MCF 10A (cell line): ENCODE measurements at regions not wholly inside any gene's neighbourhood (a gene's known extent, or its start where the extent isn't known, plus 50 kb on each side); places are given as distances from the start of the nearest gene placed in this dataset.

Experiments used
- BruUV-seq: library from RNA; stranded (reverse); fragments of 400-500 nt; replicated peaks from 2 replicates; lab custom pipeline; 2021; lab: Mats Ljungman, UMichigan
- CTCF ChIA-PET: fragments of 300-600 bp; sonication (Branson Sonifier 250); formaldehyde crosslinking; extraction: SDS; loops from one replicate; lab custom pipeline; 2021; ENCODE audit warnings: antibody characterized with exemption, inconsistent platforms; lab: Yijun Ruan, JAX
- POLR2A ChIA-PET: fragments of 300-600, 350-650 bp; sonication (Branson Sonifier 250); formaldehyde crosslinking; extraction: SDS; loops from one replicate; lab custom pipeline; 2020; ENCODE audit warnings: antibody characterized with exemption, inconsistent platforms; lab: Yijun Ruan, JAX
- DNase-seq: peaks from one replicate; pipeline ENCODE4 v3.0.0-alpha.2; 2018; ENCODE audit not compliant: unreplicated experiment
- H3K27ac Mint-ChIP-seq: one replicate; pipeline ENCODE4 v1.8.0; 2022; ENCODE audit warnings: mild to moderate bottlenecking, low read depth, mixed read lengths; ENCODE audit not compliant: unreplicated experiment
- H3K27me3 Mint-ChIP-seq: one replicate; pipeline ENCODE4 v1.8.0; 2022; ENCODE audit warnings: mixed read lengths; ENCODE audit not compliant: insufficient read depth, unreplicated experiment
- H3K36me3 Mint-ChIP-seq: one replicate; pipeline ENCODE4 v1.8.0; 2022; ENCODE audit warnings: mild to moderate bottlenecking, moderate library complexity, mixed read lengths; ENCODE audit not compliant: insufficient read depth, unreplicated experiment
- H3K4me1 Mint-ChIP-seq: one replicate; pipeline ENCODE4 v1.8.0; 2022; ENCODE audit warnings: mixed read lengths; ENCODE audit not compliant: insufficient read depth, unreplicated experiment
- H3K4me3 Mint-ChIP-seq: one replicate; pipeline ENCODE4 v1.8.0; 2022; ENCODE audit warnings: mild to moderate bottlenecking, moderate library complexity, mixed read lengths; ENCODE audit not compliant: unreplicated experiment
- H3K9me3 Mint-ChIP-seq: one replicate; pipeline ENCODE4 v1.8.0; 2022; ENCODE audit warnings: mixed read lengths; ENCODE audit not compliant: unreplicated experiment
- intact Hi-C: fragments of 100-400 bp; cut with micrococcal nuclease; formaldehyde crosslinking; loops from 2 replicates; pipeline ENCODE4 v1.14.1; 2022
- TF ChIP-seq, protein P1 (sequence below): fragments of 200-600 bp; IDR thresholded peaks from one replicate; pipeline ENCODE4 v1.8.0; 2022; ENCODE audit warnings: antibody characterized with exemption, mild to moderate bottlenecking; ENCODE audit not compliant: unreplicated experiment

- ChIA-PET POLR2A (no interaction called here), CTCF (no interaction called here)
- TF ChIP-seq, protein P1, sequence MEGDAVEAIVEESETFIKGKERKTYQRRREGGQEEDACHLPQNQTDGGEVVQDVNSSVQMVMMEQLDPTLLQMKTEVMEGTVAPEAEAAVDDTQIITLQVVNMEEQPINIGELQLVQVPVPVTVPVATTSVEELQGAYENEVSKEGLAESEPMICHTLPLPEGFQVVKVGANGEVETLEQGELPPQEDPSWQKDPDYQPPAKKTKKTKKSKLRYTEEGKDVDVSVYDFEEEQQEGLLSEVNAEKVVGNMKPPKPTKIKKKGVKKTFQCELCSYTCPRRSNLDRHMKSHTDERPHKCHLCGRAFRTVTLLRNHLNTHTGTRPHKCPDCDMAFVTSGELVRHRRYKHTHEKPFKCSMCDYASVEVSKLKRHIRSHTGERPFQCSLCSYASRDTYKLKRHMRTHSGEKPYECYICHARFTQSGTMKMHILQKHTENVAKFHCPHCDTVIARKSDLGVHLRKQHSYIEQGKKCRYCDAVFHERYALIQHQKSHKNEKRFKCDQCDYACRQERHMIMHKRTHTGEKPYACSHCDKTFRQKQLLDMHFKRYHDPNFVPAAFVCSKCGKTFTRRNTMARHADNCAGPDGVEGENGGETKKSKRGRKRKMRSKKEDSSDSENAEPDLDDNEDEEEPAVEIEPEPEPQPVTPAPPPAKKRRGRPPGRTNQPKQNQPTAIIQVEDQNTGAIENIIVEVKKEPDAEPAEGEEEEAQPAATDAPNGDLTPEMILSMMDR, result no peak
- Mint-ChIP-seq H3K27ac (no peak overlapping the region), H3K4me1 (no peaks in the 10 kb centered on the region), H3K36me3 (no peaks in the 10 kb centered on the region), H3K4me3 (no peak overlapping the region), H3K27me3 (no peaks in the 10 kb centered on the region), H3K9me3 (no peaks in the 10 kb centered on the region)
- intact Hi-C loops, result no loop called here
- no TSS peak for BruUV-seq
- DNase-seq, result no peak
Observed at GRCh38 chr4:147303174-147303872, 177.6 kb upstream of the EDNRA start.

- TF ChIP-seq, protein P1, result no peak
- Mint-ChIP-seq H3K36me3 (no peaks in the 10 kb centered on the region), H3K4me1 (no peaks in the 10 kb centered on the region), H3K4me3 (no peak overlapping the region), H3K9me3 (no peaks in the 10 kb centered on the region), H3K27ac (no peak overlapping the region), H3K27me3 (no peaks in the 10 kb centered on the region)
- ChIA-PET POLR2A (no interaction called here), CTCF (no interaction called here)
- no peak for DNase-seq
- intact Hi-C loops, result no loop called here
- BruUV-seq, result no TSS peak
Observed at GRCh38 chr4:147303873-147304229, 177.0 kb upstream of the EDNRA start.

DNA sequence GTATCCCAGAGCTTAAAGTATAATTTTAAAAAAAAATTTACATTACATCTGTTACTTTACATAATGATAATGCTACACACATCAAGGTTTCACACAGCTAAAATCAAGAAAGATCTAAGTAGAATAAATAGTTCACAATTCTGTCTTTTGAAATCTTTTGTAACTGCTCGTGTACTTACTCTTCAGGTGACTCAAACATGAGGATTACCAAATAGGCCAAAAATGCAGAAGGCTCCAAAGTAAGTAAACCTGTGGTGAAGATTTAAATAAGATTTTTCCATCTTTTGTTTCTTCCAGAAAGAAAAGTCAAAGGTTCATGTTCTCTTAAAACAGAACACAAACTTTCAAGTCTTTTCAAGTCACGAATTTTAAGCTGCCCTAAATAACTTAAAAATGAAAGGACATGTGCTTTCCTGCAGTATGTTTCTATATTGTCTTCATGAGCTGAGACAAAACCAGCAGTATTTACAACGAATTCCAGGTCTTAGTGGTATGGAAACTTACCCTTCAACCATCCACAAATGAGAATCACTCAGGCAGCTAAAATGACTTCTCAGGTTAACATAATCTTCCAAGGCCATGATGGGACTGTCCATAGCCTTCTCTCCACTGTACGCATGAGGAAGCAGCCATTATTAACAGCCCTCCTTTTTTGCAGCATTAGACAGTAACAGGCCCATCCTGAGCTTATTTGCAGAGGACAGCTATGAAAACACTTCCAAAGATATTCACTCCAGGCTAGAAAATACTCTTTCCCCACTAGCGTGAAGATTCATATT lies 172.8 kb upstream of the EDNRA start:
- no peaks in the 10 kb centered on the region for H3K36me3 Mint-ChIP-seq
- no peaks in the 10 kb centered on the region for H3K4me1 Mint-ChIP-seq
- no peaks in the 10 kb centered on the region for H3K27me3 Mint-ChIP-seq
- POLR2A ChIA-PET, result no interaction called here
- intact Hi-C loops, result no loop called here
- CTCF ChIA-PET, result no interaction called here
- BruUV-seq, result no TSS peak
- no peak overlapping the region for H3K4me3 Mint-ChIP-seq
- H3K9me3 Mint-ChIP-seq, result no peaks in the 10 kb centered on the region
- H3K27ac Mint-ChIP-seq, result no peak overlapping the region
- TF ChIP-seq, protein P1, result no peak
- DNase-seq, result no peak

- Mint-ChIP-seq H3K9me3 (no peaks in the 10 kb centered on the region), H3K36me3 (no peaks in the 10 kb centered on the region), H3K27ac (no peak overlapping the region), H3K4me1 (no peaks in the 10 kb centered on the region), H3K27me3 (no peaks in the 10 kb centered on the region), H3K4me3 (no peak overlapping the region)
- TF ChIP-seq, protein P1, result no peak
- no peak for DNase-seq
- ChIA-PET CTCF (no interaction called here), POLR2A (no interaction called here)
- intact Hi-C loops, result no loop called here
- no TSS peak for BruUV-seq
Observed at GRCh38 chr4:147309434-147309833, 171.5 kb upstream of the EDNRA start.
